GM12878 (cell line): ENCODE measurements at regions not wholly inside any gene's neighbourhood (a gene's known extent, or its start where the extent isn't known, plus 50 kb on each side); places are given as distances from the start of the nearest gene placed in this dataset.

ENCODE experiments used
- ATAC-seq: fragments of 200-7000 bp; cut with Tn5 transposase; 3 replicates; pipeline ENCODE4 v1.9.1; 2020; ENCODE audit warnings: mild to moderate bottlenecking, moderate library complexity
- BruUV-seq: library from RNA; stranded (reverse); fragments of 400-500 nt; replicated peaks from 2 replicates; lab custom pipeline; 2021; lab: Mats Ljungman, UMichigan
- CTCF ChIA-PET: fragments of 300-600 bp; sonication (Branson Sonifier 250); formaldehyde crosslinking; extraction: SDS; loops from one replicate; lab custom pipeline; 2021; ENCODE audit warnings: inconsistent platforms; lab: Yijun Ruan, JAX
- POLR2A ChIA-PET: fragments of 350-600 bp; formaldehyde crosslinking; extraction: SDS; loops from one replicate; lab custom pipeline; 2021; ENCODE audit warnings: inconsistent platforms; lab: Charles Lee
- RAD21 ChIA-PET: fragments of 300-600 bp; sonication (Branson Sonifier 250); formaldehyde crosslinking; loops from one replicate; lab custom pipeline; 2023; ENCODE audit warnings: antibody characterized with exemption; ENCODE audit not compliant: unreplicated experiment; lab: Charles Lee
- SMC1A ChIA-PET: fragments of 300-600 bp; sonication (Branson Sonifier 250); formaldehyde crosslinking; loops from one replicate; lab custom pipeline; 2023; ENCODE audit not compliant: unreplicated experiment, uncharacterized antibody; lab: Charles Lee
- DNase-seq: peaks from one replicate; pipeline ENCODE4 v3.0.0-alpha.2; 2011; ENCODE audit warnings: low read depth, low spot score
- FAIRE-seq: peaks from 3 replicates; lab custom pipeline; 2011; peaks lifted over from hg19 to GRCh38; lab: Jason Lieb, UNC
- H2AFZ ChIP-seq: 2 replicates; pipeline ENCODE4 v1.6.0; 2011; ENCODE audit warnings: low read depth, low read length, control low read depth; ENCODE audit not compliant: control insufficient read depth
- H3K27ac ChIP-seq: 2 replicates; pipeline ENCODE4 v1.5.1; 2011; ENCODE audit warnings: control low read depth; ENCODE audit not compliant: control insufficient read depth, insufficient read depth
- H3K27me3 ChIP-seq, 2 experiments: replicated peaks in 1 of 2; 2 replicates each; pipeline versions ENCODE4 v1.6.0 to v1.6.1; 2011; ENCODE audit warnings: low read length in 1 of 2; ENCODE audit not compliant: control insufficient read depth in 2 of 2, insufficient read depth in 2 of 2
- H3K36me3 ChIP-seq, 2 experiments: 2 replicates each; pipeline ENCODE4 v1.5.1; 2011; ENCODE audit warnings: low read length in 1 of 2; ENCODE audit not compliant: control insufficient read depth in 2 of 2, insufficient read depth in 2 of 2
- H3K4me1 ChIP-seq: 2 replicates; pipeline ENCODE4 v1.6.1; 2011; ENCODE audit warnings: mild to moderate bottlenecking, low read length, moderate library complexity, mixed read lengths; ENCODE audit not compliant: control insufficient read depth, insufficient read depth
- H3K4me2 ChIP-seq: 2 replicates; pipeline ENCODE4 v1.6.0; 2011; ENCODE audit warnings: control low read depth; ENCODE audit not compliant: control insufficient read depth, insufficient read depth
- H3K4me3 ChIP-seq: fragments of 200-600 bp; sonication (generic); 2 replicates; pipeline ENCODE4 v1.5.1; 2016
- H3K79me2 ChIP-seq: 2 replicates; pipeline ENCODE4 v1.6.0; 2011; ENCODE audit warnings: low read length; ENCODE audit not compliant: control insufficient read depth, insufficient read depth
- H3K9ac ChIP-seq: 2 replicates; pipeline ENCODE4 v1.8.0; 2011; ENCODE audit warnings: low read length, control low read depth, mixed read lengths; ENCODE audit not compliant: control insufficient read depth, insufficient read depth
- H3K9me3 ChIP-seq: replicated peaks from 3 replicates; pipeline ENCODE4 v1.5.1; 2011; ENCODE audit warnings: mild to moderate bottlenecking, low read length; ENCODE audit not compliant: control insufficient read depth, insufficient read depth
- H4K20me1 ChIP-seq: 2 replicates; pipeline ENCODE4 v1.6.0; 2011; ENCODE audit not compliant: control insufficient read depth, insufficient read depth
- ETV6 ChIP-seq, 2 experiments: fragments of 450-650 bp in 1 of 2; IDR thresholded peaks in 1 of 2; conservative IDR thresholded peaks in 1 of 2; 2 replicates each; pipeline ENCODE4 v1.6.1; 2014; ENCODE audit warnings: antibody characterized with exemption in 1 of 2, borderline replicate concordance in 1 of 2, low read depth in 1 of 2, mild to moderate bottlenecking in 1 of 2, moderate library complexity in 1 of 2
- IKZF2 ChIP-seq, 2 experiments: fragments of 450-650 bp; IDR thresholded peaks; 2 replicates each; pipeline ENCODE4 v1.6.1; 2017; ENCODE audit warnings: mild to moderate bottlenecking in 2 of 2, moderate library complexity in 2 of 2
- REST ChIP-seq: IDR thresholded peaks from 2 replicates; pipeline ENCODE4 v1.6.1; 2012; ENCODE audit warnings: mild to moderate bottlenecking, low read depth, low read length
- ZNF207 ChIP-seq: fragments of 450-650 bp; IDR thresholded peaks from 2 replicates; pipeline ENCODE4 v1.6.1; 2014; ENCODE audit warnings: antibody characterized with exemption, mild to moderate bottlenecking, borderline replicate concordance
- WGBS: methylation state at CpG from one replicate; pipeline ENCODE4 v1.1.6; 2016; ENCODE audit warnings: low lambda C conversion rate; ENCODE audit not compliant: insufficient replicate concordance, insufficient coverage; ENCODE audit errors: missing lambda C conversion rate; 5-methylcytosine and 5-hydroxymethylcytosine counted together
- in situ Hi-C: fragments of 300-500 bp; cut with MboI; formaldehyde crosslinking; loops from 9 replicates; pipeline ENCODE4 v1.14.3; 2018; ENCODE audit warnings: mixed read lengths
- intact Hi-C: fragments of 100-400 bp; cut with micrococcal nuclease; formaldehyde crosslinking; loops from one replicate; pipeline ENCODE4 v1.14.2; 2022; ENCODE audit not compliant: unreplicated experiment
- TF ChIP-seq, protein P1 (sequence below): IDR thresholded peaks from 2 replicates; pipeline ENCODE4 v1.6.1; 2012; ENCODE audit warnings: low read length, inconsistent platforms

GRCh38 chr4:188270273-188271069, 131.2 kb downstream of the TRIML1 start:
- no peaks in the 10 kb centered on the region for H4K20me1 ChIP-seq
- H2AFZ ChIP-seq = no peak overlapping the region
- TF ChIP-seq IKZF2 (IDR thresholded peaks at IDR 0.05) = no peak
- no peak for TF ChIP-seq ETV6 (conservative IDR thresholded peaks at IDR 0.05 in 1 of 2, IDR thresholded peaks at IDR 0.05 in 1 of 2; ENCODE audit: borderline replicate concordance in 1 of 2, low read depth in 1 of 2)
- TF ChIP-seq, all 136 proteins: peak for 0
- POLR2A ChIA-PET = no interaction called here
- SMC1A ChIA-PET = no interaction called here
- H3K9ac ChIP-seq = no peak overlapping the region
- H3K4me2 ChIP-seq = no peak overlapping the region
- no TSS peak for BruUV-seq
- intact Hi-C loops = no loop called here
- in situ Hi-C loops = no loop called here
- no peak for ATAC-seq
- no peaks in the 10 kb centered on the region for H3K36me3 ChIP-seq
- CTCF ChIA-PET = no interaction called here
- RAD21 ChIA-PET = no interaction called here
- no peaks in the 10 kb centered on the region for H3K79me2 ChIP-seq
- H3K27me3 ChIP-seq = no peaks in the 10 kb centered on the region
- no peaks in the 10 kb centered on the region for H3K4me1 ChIP-seq
- DNase-seq = no peak
- 66% methylated on average over 30 of the region's 30 CpGs for WGBS
- H3K27ac ChIP-seq = no peak overlapping the region
- no peaks in the 10 kb centered on the region; the same call in 2 of the 3 replicates for H3K9me3 ChIP-seq
- H3K4me3 ChIP-seq = no peak overlapping the region
- no peak for FAIRE-seq

GRCh38 chr4:188275686-188276085, 136.4 kb downstream of the TRIML1 start:
- ATAC-seq = no peak
- Histone ChIP-seq H3K4me2 (no peak overlapping the region), H3K9me3 (no peaks in the 10 kb centered on the region), H3K36me3 (no peaks in the 10 kb centered on the region), H3K27me3 (no peaks in the 10 kb centered on the region), H3K4me3 (no peak overlapping the region), H4K20me1 (no peaks in the 10 kb centered on the region), H2AFZ (no peak overlapping the region), H3K4me1 (no peaks in the 10 kb centered on the region), H3K79me2 (no peaks in the 10 kb centered on the region), H3K9ac (no peak overlapping the region), H3K27ac (no peak overlapping the region)
- 3% methylated on average over 3 of the region's 3 CpGs for WGBS
- no TSS peak for BruUV-seq
- POLR2A ChIA-PET = no interaction called here
- intact Hi-C loops (no loop called here), in situ Hi-C loops (no loop called here)
- DNase-seq = no peak
- SMC1A ChIA-PET = no interaction called here
- CTCF ChIA-PET = interaction anchor here (0.6 kb wide), 1 partner anchor 46 kb away, joined by 4 read pairs; no protein-coding TSS in a partner anchor
- no peak for FAIRE-seq
- RAD21 ChIA-PET = no interaction called here
- TF ChIP-seq ZNF207 (no peak), REST (no peak)
- TF ChIP-seq, protein P1, sequence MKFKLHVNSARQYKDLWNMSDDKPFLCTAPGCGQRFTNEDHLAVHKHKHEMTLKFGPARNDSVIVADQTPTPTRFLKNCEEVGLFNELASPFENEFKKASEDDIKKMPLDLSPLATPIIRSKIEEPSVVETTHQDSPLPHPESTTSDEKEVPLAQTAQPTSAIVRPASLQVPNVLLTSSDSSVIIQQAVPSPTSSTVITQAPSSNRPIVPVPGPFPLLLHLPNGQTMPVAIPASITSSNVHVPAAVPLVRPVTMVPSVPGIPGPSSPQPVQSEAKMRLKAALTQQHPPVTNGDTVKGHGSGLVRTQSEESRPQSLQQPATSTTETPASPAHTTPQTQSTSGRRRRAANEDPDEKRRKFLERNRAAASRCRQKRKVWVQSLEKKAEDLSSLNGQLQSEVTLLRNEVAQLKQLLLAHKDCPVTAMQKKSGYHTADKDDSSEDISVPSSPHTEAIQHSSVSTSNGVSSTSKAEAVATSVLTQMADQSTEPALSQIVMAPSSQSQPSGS = no peak
